HEK293 (cell line): ENCODE measurements at regions not wholly inside any gene's neighbourhood (a gene's known extent, or its start where the extent isn't known, plus 50 kb on each side); places are given as distances from the start of the nearest gene placed in this dataset.

Experiments used
- CTCF ChIA-PET: fragments of 350-600 bp; formaldehyde crosslinking; extraction: SDS; loops from one replicate; lab custom pipeline; 2021; ENCODE audit warnings: antibody characterized with exemption; lab: Yijun Ruan, JAX
- POLR2A ChIA-PET: fragments of 300-600 bp; formaldehyde crosslinking; extraction: SDS; loops from one replicate; lab custom pipeline; 2020; ENCODE audit warnings: antibody characterized with exemption, inconsistent platforms; lab: Yijun Ruan, JAX
- H3K27ac ChIP-seq: fragments of 200-500 bp; sonication (Bioruptor generic); 2 replicates; pipeline ENCODE4 v1.5.1; 2014; ENCODE audit warnings: low read depth, low read length, control low read depth, inconsistent platforms; ENCODE audit errors: extremely low read depth
- H3K36me3 ChIP-seq, 2 experiments: fragments of 200-500 bp in 1 of 2; sonication (Bioruptor generic) in 1 of 2; 1 replicate in 1 of 2; 2 replicates in 1 of 2; pipeline ENCODE4 v1.5.1; 2014 to 2017; ENCODE audit warnings: inconsistent platforms in 2 of 2, low read length in 2 of 2; ENCODE audit not compliant: control insufficient read depth in 2 of 2, insufficient read depth in 1 of 2
- H3K4me1 ChIP-seq: fragments of 200-500 bp; sonication (Bioruptor generic); 2 replicates; pipeline ENCODE4 v1.5.1; 2014; ENCODE audit warnings: mild to moderate bottlenecking, low read length, inconsistent platforms; ENCODE audit not compliant: control insufficient read depth, insufficient read depth
- H3K4me3 ChIP-seq: 2 replicates; pipeline ENCODE4 v1.5.1; 2011; ENCODE audit warnings: low read depth, mild to moderate bottlenecking, control low read depth, low read length, moderate library complexity
- H3K9me3 ChIP-seq: fragments of 200-500 bp; sonication (Bioruptor generic); 2 replicates; pipeline ENCODE4 v1.5.1; 2014; ENCODE audit warnings: low read depth, low read length, inconsistent platforms; ENCODE audit not compliant: control insufficient read depth, insufficient read depth
- BCL11B ChIP-seq: fragments of 450-650 bp; formaldehyde crosslinking; IDR thresholded peaks from 2 replicates; pipeline ENCODE4 v1.5.1; 2016; ENCODE audit warnings: low read depth, missing biosample characterization, missing genetic modification characterization
- GLI4 ChIP-seq: fragments of 450-650 bp; formaldehyde crosslinking; IDR thresholded peaks from 2 replicates; pipeline ENCODE4 v1.5.1; 2016; ENCODE audit warnings: missing biosample characterization, missing genetic modification characterization
- KLF1 ChIP-seq: fragments of 450-650 bp; formaldehyde crosslinking; IDR thresholded peaks from 2 replicates; pipeline ENCODE4 v1.5.1; 2016; ENCODE audit warnings: missing biosample characterization, missing genetic modification characterization
- YY2 ChIP-seq: fragments of 450-650 bp; formaldehyde crosslinking; IDR thresholded peaks from 2 replicates; pipeline ENCODE4 v1.5.1; 2016; ENCODE audit warnings: missing biosample characterization, missing genetic modification characterization
- ZNF114 ChIP-seq: fragments of 450-650 bp; formaldehyde crosslinking; IDR thresholded peaks from 2 replicates; pipeline ENCODE4 v1.5.0; 2017; ENCODE audit warnings: missing biosample characterization, missing genetic modification characterization
- ZNF132 ChIP-seq: fragments of 450-650 bp; formaldehyde crosslinking; IDR thresholded peaks from 2 replicates; pipeline ENCODE4 v1.5.1; 2017; ENCODE audit warnings: missing biosample characterization, missing genetic modification characterization, borderline replicate concordance
- ZNF555 ChIP-seq: fragments of 450-650 bp; formaldehyde crosslinking; conservative IDR thresholded peaks from 2 replicates; pipeline ENCODE4 v1.5.1; 2017; ENCODE audit warnings: missing biosample characterization, mild to moderate bottlenecking, missing genetic modification characterization, inconsistent platforms
- ZNF560 ChIP-seq: fragments of 450-650 bp; formaldehyde crosslinking; IDR thresholded peaks from 2 replicates; pipeline ENCODE4 v1.5.1; 2017; ENCODE audit warnings: missing biosample characterization, missing genetic modification characterization, borderline replicate concordance
- ZNF629 ChIP-seq: fragments of 450-650 bp; formaldehyde crosslinking; IDR thresholded peaks from 2 replicates; pipeline ENCODE4 v1.5.1; 2017; ENCODE audit warnings: missing biosample characterization, missing genetic modification characterization
- ZNF658 ChIP-seq: fragments of 450-650 bp; formaldehyde crosslinking; IDR thresholded peaks from 2 replicates; pipeline ENCODE4; 2016; ENCODE audit warnings: missing biosample characterization, missing genetic modification characterization
- ZNF777 ChIP-seq: fragments of 450-650 bp; formaldehyde crosslinking; IDR thresholded peaks from 2 replicates; pipeline ENCODE4 v1.5.1; 2017; ENCODE audit warnings: missing biosample characterization, missing genetic modification characterization, borderline replicate concordance
- ZNF785 ChIP-seq: fragments of 450-650 bp; formaldehyde crosslinking; IDR thresholded peaks from 2 replicates; pipeline ENCODE4 v1.5.1; 2016; ENCODE audit warnings: missing biosample characterization, missing genetic modification characterization
- ZNF792 ChIP-seq: fragments of 450-650 bp; formaldehyde crosslinking; IDR thresholded peaks from 2 replicates; pipeline ENCODE4 v1.5.1; 2016; ENCODE audit warnings: missing biosample characterization, missing genetic modification characterization
- ZNF830 ChIP-seq: fragments of 450-650 bp; IDR thresholded peaks from 2 replicates; pipeline ENCODE4 v1.5.0; 2018; ENCODE audit warnings: missing biosample characterization, missing genetic modification characterization, low read depth, mild to moderate bottlenecking, moderate library complexity
- TF ChIP-seq, protein P1 (sequence below): fragments of 450-650 bp; formaldehyde crosslinking; IDR thresholded peaks from 2 replicates; pipeline ENCODE4 v1.5.1; 2016; ENCODE audit warnings: missing biosample characterization, missing genetic modification characterization, borderline replicate concordance
- TF ChIP-seq, protein P2 (sequence below): fragments of 450-650 bp; formaldehyde crosslinking; IDR thresholded peaks from 2 replicates; pipeline ENCODE4 v1.5.1; 2016; ENCODE audit warnings: missing biosample characterization, missing genetic modification characterization
- TF ChIP-seq, protein P3 (sequence below): fragments of 450-650 bp; formaldehyde crosslinking; conservative IDR thresholded peaks from 2 replicates; pipeline ENCODE4 v1.5.1; 2016; ENCODE audit warnings: low read depth, missing biosample characterization, missing genetic modification characterization
- TF ChIP-seq, protein P4 (sequence below): fragments of 450-650 bp; IDR thresholded peaks from 2 replicates; pipeline ENCODE4 v1.5.1; 2018; ENCODE audit warnings: missing biosample characterization, missing genetic modification characterization
- TF ChIP-seq, protein P5 (sequence below): fragments of 450-650 bp; formaldehyde crosslinking; IDR thresholded peaks from 2 replicates; pipeline ENCODE4 v1.5.1; 2016; ENCODE audit warnings: missing biosample characterization, missing genetic modification characterization

DNA sequence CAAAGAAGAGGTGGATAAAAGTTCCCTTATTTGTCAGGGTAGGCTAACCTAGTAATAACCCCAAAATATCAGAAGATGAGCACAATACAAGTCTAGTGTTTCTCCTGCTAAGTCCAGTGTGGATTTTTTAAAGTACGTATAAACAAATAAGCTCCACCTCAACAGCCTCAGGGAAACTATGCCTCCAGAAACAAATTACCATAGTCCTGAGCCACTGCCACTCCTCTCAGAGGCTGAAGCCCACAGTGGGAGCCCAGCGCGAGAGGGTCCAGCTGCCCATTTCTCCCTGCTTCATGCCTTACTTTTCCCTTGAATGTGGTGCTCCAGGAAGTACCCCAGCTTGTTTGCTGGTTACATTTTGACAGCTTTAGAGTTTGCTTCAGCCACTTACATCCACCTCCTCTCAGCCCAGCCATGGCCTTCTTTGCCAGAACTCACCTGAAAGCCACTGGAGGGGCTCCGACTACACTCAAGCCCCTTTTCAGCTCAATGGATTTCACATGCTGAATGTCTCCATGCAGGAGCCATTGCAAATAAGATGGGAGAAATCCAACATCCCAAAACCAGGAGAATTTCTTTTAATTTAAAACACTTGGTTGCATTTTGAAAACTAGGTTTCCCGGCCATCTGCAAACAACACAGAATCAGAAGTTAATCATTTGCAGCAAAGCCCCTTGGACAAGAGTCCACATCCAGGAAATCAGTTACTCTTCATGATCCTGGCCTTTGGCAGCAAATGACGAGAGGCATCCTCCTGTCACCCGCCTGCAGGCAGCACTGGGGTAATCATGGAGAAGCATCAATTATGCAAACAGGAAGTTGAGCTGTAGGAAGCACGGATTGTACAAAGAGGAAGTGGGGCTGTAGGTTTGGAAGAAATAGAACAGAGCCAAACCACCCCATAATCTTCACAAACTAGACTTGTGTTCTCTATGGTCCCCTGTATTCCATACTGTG, 138.1 kb downstream of the HERPUD2 start (continued):
- TF ChIP-seq ZNF555 (tag by site-specific recombination) = no peak

DNA sequence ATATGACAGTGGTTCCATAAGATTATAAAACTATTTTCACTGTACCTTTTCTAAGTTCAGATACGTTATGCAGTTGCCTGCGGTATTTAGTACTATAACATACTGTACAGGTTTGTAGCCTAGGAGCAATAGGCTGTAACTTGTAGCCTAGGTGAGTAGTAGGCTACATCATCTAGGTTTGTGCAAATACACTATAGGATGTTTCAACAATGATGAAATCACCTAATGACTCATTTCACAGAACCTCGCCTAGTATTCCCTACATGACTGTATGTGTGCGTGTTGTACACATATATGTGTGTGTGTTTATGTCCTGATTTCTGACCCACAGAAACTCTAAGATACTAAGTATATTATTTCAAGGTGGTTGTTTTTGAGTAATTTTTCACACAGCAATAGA, 139.0 kb downstream of the HERPUD2 start:
- Histone ChIP-seq H3K27ac (no peak overlapping the region), H3K4me1 (no peaks in the 10 kb centered on the region), H3K9me3 (no peaks in the 10 kb centered on the region), H3K36me3 (no peaks in the 10 kb centered on the region), H3K4me3 (no peak overlapping the region)
- no peak for TF ChIP-seq ZNF792
- TF ChIP-seq ZNF830 (tag by site-specific recombination) = no peak
- no peak for TF ChIP-seq KLF1 (tag by site-specific recombination)
- TF ChIP-seq, protein P1, sequence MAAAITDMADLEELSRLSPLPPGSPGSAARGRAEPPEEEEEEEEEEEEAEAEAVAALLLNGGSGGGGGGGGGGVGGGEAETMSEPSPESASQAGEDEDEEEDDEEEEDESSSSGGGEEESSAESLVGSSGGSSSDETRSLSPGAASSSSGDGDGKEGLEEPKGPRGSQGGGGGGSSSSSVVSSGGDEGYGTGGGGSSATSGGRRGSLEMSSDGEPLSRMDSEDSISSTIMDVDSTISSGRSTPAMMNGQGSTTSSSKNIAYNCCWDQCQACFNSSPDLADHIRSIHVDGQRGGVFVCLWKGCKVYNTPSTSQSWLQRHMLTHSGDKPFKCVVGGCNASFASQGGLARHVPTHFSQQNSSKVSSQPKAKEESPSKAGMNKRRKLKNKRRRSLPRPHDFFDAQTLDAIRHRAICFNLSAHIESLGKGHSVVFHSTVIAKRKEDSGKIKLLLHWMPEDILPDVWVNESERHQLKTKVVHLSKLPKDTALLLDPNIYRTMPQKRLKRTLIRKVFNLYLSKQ (tag by site-specific recombination) = no peak
- TF ChIP-seq ZNF629 (tag by site-specific recombination) = no peak
- no peak for TF ChIP-seq ZNF658 (tag by site-specific recombination)
- no peak for TF ChIP-seq YY2 (tag by site-specific recombination)
- TF ChIP-seq ZNF777 (tag by site-specific recombination) = no peak
- no peak for TF ChIP-seq ZNF560 (tag by site-specific recombination)
- CTCF ChIA-PET = interaction anchor here (0.7 kb wide), 1 partner anchor 38 kb away, joined by 4 read pairs; no protein-coding TSS in a partner anchor
- POLR2A ChIA-PET = no interaction called here

DNA sequence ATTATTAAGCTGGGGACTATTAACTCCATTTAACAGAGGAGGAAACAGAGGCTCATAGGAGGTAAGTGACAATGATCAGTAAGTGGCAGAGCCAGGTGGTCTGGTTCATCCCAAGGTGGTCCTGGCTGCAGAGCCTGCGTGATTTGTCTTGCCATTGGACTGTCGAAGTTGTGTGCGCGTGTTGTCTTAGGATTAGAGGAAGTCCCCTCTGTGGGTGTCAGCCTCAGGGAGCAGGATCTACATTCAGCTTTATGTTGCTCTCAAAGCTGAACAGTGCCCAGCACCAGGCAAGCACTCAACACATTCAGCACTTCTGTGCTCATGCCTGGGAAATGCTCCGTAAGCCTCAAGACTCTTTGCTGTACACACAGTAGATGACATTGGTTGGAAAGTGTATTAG, 139.5 kb downstream of the HERPUD2 start:
- Histone ChIP-seq H3K36me3 (no peaks in the 10 kb centered on the region), H3K27ac (no peak overlapping the region), H3K9me3 (no peaks in the 10 kb centered on the region), H3K4me1 (no peaks in the 10 kb centered on the region), H3K4me3 (no peak overlapping the region)
- ChIA-PET CTCF (no interaction called here), POLR2A (no interaction called here)
- TF ChIP-seq, protein P2, sequence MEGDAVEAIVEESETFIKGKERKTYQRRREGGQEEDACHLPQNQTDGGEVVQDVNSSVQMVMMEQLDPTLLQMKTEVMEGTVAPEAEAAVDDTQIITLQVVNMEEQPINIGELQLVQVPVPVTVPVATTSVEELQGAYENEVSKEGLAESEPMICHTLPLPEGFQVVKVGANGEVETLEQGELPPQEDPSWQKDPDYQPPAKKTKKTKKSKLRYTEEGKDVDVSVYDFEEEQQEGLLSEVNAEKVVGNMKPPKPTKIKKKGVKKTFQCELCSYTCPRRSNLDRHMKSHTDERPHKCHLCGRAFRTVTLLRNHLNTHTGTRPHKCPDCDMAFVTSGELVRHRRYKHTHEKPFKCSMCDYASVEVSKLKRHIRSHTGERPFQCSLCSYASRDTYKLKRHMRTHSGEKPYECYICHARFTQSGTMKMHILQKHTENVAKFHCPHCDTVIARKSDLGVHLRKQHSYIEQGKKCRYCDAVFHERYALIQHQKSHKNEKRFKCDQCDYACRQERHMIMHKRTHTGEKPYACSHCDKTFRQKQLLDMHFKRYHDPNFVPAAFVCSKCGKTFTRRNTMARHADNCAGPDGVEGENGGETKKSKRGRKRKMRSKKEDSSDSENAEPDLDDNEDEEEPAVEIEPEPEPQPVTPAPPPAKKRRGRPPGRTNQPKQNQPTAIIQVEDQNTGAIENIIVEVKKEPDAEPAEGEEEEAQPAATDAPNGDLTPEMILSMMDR (tag by site-specific recombination) = no peak
- TF ChIP-seq ZNF114 (no peak), ZNF132 (tag by site-specific recombination) (no peak), BCL11B (no peak), ZNF830 (tag by site-specific recombination) (no peak), ZNF785 (tag by site-specific recombination) (no peak), YY2 (tag by site-specific recombination) (no peak), GLI4 (tag by site-specific recombination) (no peak)
- TF ChIP-seq, protein P1 (tag by site-specific recombination) = no peak
- TF ChIP-seq, protein P3, sequence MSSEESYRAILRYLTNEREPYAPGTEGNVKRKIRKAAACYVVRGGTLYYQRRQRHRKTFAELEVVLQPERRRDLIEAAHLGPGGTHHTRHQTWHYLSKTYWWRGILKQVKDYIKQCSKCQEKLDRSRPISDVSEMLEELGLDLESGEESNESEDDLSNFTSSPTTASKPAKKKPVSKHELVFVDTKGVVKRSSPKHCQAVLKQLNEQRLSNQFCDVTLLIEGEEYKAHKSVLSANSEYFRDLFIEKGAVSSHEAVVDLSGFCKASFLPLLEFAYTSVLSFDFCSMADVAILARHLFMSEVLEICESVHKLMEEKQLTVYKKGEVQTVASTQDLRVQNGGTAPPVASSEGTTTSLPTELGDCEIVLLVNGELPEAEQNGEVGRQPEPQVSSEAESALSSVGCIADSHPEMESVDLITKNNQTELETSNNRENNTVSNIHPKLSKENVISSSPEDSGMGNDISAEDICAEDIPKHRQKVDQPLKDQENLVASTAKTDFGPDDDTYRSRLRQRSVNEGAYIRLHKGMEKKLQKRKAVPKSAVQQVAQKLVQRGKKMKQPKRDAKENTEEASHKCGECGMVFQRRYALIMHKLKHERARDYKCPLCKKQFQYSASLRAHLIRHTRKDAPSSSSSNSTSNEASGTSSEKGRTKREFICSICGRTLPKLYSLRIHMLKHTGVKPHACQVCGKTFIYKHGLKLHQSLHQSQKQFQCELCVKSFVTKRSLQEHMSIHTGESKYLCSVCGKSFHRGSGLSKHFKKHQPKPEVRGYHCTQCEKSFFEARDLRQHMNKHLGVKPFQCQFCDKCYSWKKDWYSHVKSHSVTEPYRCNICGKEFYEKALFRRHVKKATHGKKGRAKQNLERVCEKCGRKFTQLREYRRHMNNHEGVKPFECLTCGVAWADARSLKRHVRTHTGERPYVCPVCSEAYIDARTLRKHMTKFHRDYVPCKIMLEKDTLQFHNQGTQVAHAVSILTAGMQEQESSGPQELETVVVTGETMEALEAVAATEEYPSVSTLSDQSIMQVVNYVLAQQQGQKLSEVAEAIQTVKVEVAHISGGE (tag by site-specific recombination) = no peak
- TF ChIP-seq, protein P4, sequence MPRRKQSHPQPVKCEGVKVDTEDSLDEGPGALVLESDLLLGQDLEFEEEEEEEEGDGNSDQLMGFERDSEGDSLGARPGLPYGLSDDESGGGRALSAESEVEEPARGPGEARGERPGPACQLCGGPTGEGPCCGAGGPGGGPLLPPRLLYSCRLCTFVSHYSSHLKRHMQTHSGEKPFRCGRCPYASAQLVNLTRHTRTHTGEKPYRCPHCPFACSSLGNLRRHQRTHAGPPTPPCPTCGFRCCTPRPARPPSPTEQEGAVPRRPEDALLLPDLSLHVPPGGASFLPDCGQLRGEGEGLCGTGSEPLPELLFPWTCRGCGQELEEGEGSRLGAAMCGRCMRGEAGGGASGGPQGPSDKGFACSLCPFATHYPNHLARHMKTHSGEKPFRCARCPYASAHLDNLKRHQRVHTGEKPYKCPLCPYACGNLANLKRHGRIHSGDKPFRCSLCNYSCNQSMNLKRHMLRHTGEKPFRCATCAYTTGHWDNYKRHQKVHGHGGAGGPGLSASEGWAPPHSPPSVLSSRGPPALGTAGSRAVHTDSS (tag by site-specific recombination) = no peak
- TF ChIP-seq, protein P5, sequence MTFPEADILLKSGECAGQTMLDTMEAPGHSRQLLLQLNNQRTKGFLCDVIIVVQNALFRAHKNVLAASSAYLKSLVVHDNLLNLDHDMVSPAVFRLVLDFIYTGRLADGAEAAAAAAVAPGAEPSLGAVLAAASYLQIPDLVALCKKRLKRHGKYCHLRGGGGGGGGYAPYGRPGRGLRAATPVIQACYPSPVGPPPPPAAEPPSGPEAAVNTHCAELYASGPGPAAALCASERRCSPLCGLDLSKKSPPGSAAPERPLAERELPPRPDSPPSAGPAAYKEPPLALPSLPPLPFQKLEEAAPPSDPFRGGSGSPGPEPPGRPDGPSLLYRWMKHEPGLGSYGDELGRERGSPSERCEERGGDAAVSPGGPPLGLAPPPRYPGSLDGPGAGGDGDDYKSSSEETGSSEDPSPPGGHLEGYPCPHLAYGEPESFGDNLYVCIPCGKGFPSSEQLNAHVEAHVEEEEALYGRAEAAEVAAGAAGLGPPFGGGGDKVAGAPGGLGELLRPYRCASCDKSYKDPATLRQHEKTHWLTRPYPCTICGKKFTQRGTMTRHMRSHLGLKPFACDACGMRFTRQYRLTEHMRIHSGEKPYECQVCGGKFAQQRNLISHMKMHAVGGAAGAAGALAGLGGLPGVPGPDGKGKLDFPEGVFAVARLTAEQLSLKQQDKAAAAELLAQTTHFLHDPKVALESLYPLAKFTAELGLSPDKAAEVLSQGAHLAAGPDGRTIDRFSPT (tag by site-specific recombination) = no peak
